SK-N-SH treated with all-trans-retinoic acid at 6 μM for 48 hours (cell line): ENCODE measurements at regions not wholly inside any gene's neighbourhood (a gene's known extent, or its start where the extent isn't known, plus 50 kb on each side); places are given as distances from the start of the nearest gene placed in this dataset.

Experiments
- CREB5 ChIP-seq: fragments of 250-450 bp; sonication (Bioruptor Pico); IDR thresholded peaks from 2 replicates; pipeline ENCODE4 v1.5.1; 2020; ENCODE audit warnings: low read depth, mild to moderate bottlenecking, moderate library complexity
- ESRRG ChIP-seq: fragments of 250-450 bp; sonication (Bioruptor Pico); IDR thresholded peaks from 2 replicates; pipeline ENCODE4 v1.6.1; 2021; ENCODE audit warnings: mild to moderate bottlenecking
- GLIS3 ChIP-seq: fragments of 250-450 bp; sonication (Bioruptor Pico); IDR thresholded peaks from 2 replicates; pipeline ENCODE4 v1.5.0; 2020; ENCODE audit warnings: mild to moderate bottlenecking, moderate library complexity
- OSR1 ChIP-seq: fragments of 250-450 bp; sonication (Bioruptor Pico); IDR thresholded peaks from 2 replicates; pipeline ENCODE4 v1.8.0; 2022; ENCODE audit warnings: moderate library complexity, mild to moderate bottlenecking, inconsistent platforms
- PATZ1 ChIP-seq: fragments of 250-450 bp; sonication (Bioruptor Pico); IDR thresholded peaks from 2 replicates; pipeline ENCODE4 v1.8.0; 2020; ENCODE audit warnings: mild to moderate bottlenecking, moderate library complexity, borderline replicate concordance
- POU6F1 ChIP-seq: fragments of 250-450 bp; sonication (Bioruptor Pico); IDR thresholded peaks from 2 replicates; pipeline ENCODE4 v1.8.0; 2021; ENCODE audit warnings: low read depth, mild to moderate bottlenecking, moderate library complexity, borderline replicate concordance
- PPARA ChIP-seq: fragments of 250-450 bp; sonication (Bioruptor Pico); IDR thresholded peaks from 2 replicates; pipeline ENCODE4 v1.5.0; 2020; ENCODE audit warnings: mild to moderate bottlenecking, borderline replicate concordance
- RARB ChIP-seq: fragments of 250-450 bp; sonication (Bioruptor Pico); IDR thresholded peaks from 2 replicates; pipeline ENCODE4 v1.8.0; 2021; ENCODE audit warnings: mild to moderate bottlenecking, moderate library complexity
- TCF4 ChIP-seq: fragments of 250-450 bp; sonication (Bioruptor Pico); IDR thresholded peaks from 2 replicates; pipeline ENCODE4 v1.8.0; 2021; ENCODE audit warnings: mild to moderate bottlenecking, moderate library complexity, borderline replicate concordance
- TOX ChIP-seq: fragments of 250-450 bp; sonication (Bioruptor Pico); IDR thresholded peaks from 2 replicates; pipeline ENCODE4 v1.8.0; 2021; ENCODE audit warnings: mild to moderate bottlenecking, moderate library complexity, borderline replicate concordance
- ZC3H10 ChIP-seq: fragments of 250-450 bp; sonication (Bioruptor Pico); IDR thresholded peaks from 2 replicates; pipeline ENCODE4 v1.5.1; 2021; ENCODE audit warnings: mild to moderate bottlenecking, moderate library complexity
- ZFP3 ChIP-seq: fragments of 250-450 bp; sonication (Bioruptor Pico); IDR thresholded peaks from 2 replicates; pipeline ENCODE4 v1.5.0; 2020; ENCODE audit warnings: mild to moderate bottlenecking, moderate library complexity
- ZNF565 ChIP-seq: fragments of 450-650 bp; formaldehyde crosslinking; conservative IDR thresholded peaks from 2 replicates; pipeline ENCODE4 v1.5.0; 2020; ENCODE audit warnings: low read depth, mild to moderate bottlenecking, moderate library complexity
- ZNF8 ChIP-seq: fragments of 450-650 bp; formaldehyde crosslinking; IDR thresholded peaks from 2 replicates; pipeline ENCODE4 v1.5.0; 2020; ENCODE audit warnings: mild to moderate bottlenecking, moderate library complexity

- TF ChIP-seq TOX (CRISPR knock-in tag) = no peak
- no peak for TF ChIP-seq PATZ1 (CRISPR knock-in tag)
- TF ChIP-seq CREB5 (CRISPR knock-in tag) = no peak
- TF ChIP-seq PPARA (CRISPR knock-in tag) = no peak
- TF ChIP-seq ZFP3 (CRISPR knock-in tag) = no peak
- no peak for TF ChIP-seq GLIS3 (CRISPR knock-in tag)
- TF ChIP-seq RARB (CRISPR knock-in tag) = no peak
- no peak for TF ChIP-seq ZNF565 (CRISPR knock-in tag)
- no peak for TF ChIP-seq ZC3H10 (CRISPR knock-in tag)
- TF ChIP-seq TCF4 (CRISPR knock-in tag) = no peak
- no peak for TF ChIP-seq POU6F1 (CRISPR knock-in tag)
- no peak for TF ChIP-seq ZNF8
- TF ChIP-seq OSR1 (CRISPR knock-in tag) = no peak
- TF ChIP-seq ESRRG (CRISPR knock-in tag) = no peak
Observed at GRCh38 chr4:183773790-183774189, 114.7 kb downstream of the TRAPPC11 start.
